ENCODE measurements at regions not wholly inside any gene's neighbourhood (a gene's known extent, or its start where the extent isn't known, plus 50 kb on each side); places are given as distances from the start of the nearest gene placed in this dataset.

- Mint-ChIP-seq H3K4me1 (ENCODE audit: low read depth in 2 of 2) (peaks cover 4 to 5% of the 10 kb centered on the region in 2 donors), H3K36me3 (ENCODE audit: insufficient read depth) (peaks cover 7% of the 10 kb centered on the region), H3K27ac (peak overlapping the region in 1 of 2 donors; percentile 14), H3K27me3 (no peaks in the 10 kb centered on the region), H3K9me3 (no peaks in the 10 kb centered on the region), H3K4me3 (no peak overlapping the region)
- no peak for ATAC-seq (replicated peaks)
- no peak for DNase-seq
Observed at GRCh38 chr10:31754803-31755624, 173.6 kb downstream of the ARHGAP12 start.

- Mint-ChIP-seq H3K4me3 (no peak overlapping the region), H3K4me1 (ENCODE audit: low read depth in 2 of 2) (no peaks in the 10 kb centered on the region), H3K27me3 (no peaks in the 10 kb centered on the region), H3K36me3 (ENCODE audit: insufficient read depth) (peaks cover 3% of the 10 kb centered on the region), H3K9me3 (no peaks in the 10 kb centered on the region), H3K27ac (no peak overlapping the region)
- ATAC-seq (replicated peaks) (no peak), DNase-seq (no peak)
Observed at GRCh38 chr10:31753681-31754080, 174.9 kb downstream of the ARHGAP12 start.

- no peak for DNase-seq
- no peak overlapping the region for H3K27ac Mint-ChIP-seq
- H3K4me1 Mint-ChIP-seq (ENCODE audit: low read depth in 2 of 2) = no peaks in the 10 kb centered on the region
- H3K36me3 Mint-ChIP-seq (ENCODE audit: insufficient read depth) = peaks cover 3% of the 10 kb centered on the region
- no peak overlapping the region for H3K4me3 Mint-ChIP-seq
- H3K9me3 Mint-ChIP-seq = no peaks in the 10 kb centered on the region
- H3K27me3 Mint-ChIP-seq = no peaks in the 10 kb centered on the region
- no peak for ATAC-seq (replicated peaks)
Observed at GRCh38 chr10:31752170-31752569, 176.5 kb downstream of the ARHGAP12 start.

GRCh38 chr10:31751738-31752080 is 176.9 kb downstream of the ARHGAP12 start:
- H3K9me3 Mint-ChIP-seq = no peaks in the 10 kb centered on the region
- no peak overlapping the region for H3K27ac Mint-ChIP-seq
- no peak for ATAC-seq (replicated peaks)
- H3K4me3 Mint-ChIP-seq = no peak overlapping the region
- H3K4me1 Mint-ChIP-seq (ENCODE audit: low read depth in 2 of 2) = no peaks in the 10 kb centered on the region
- H3K36me3 Mint-ChIP-seq (ENCODE audit: insufficient read depth) = peaks cover 3% of the 10 kb centered on the region
- H3K27me3 Mint-ChIP-seq = no peaks in the 10 kb centered on the region
- no peak for DNase-seq

GRCh38 chr10:31751051-31751737 is 177.4 kb downstream of the ARHGAP12 start:
- H3K4me3 Mint-ChIP-seq = no peak overlapping the region
- H3K36me3 Mint-ChIP-seq (ENCODE audit: insufficient read depth) = peaks cover 3% of the 10 kb centered on the region
- ATAC-seq (replicated peaks) = peak; percentile 39
- H3K27me3 Mint-ChIP-seq = no peaks in the 10 kb centered on the region
- H3K9me3 Mint-ChIP-seq = no peaks in the 10 kb centered on the region
- H3K4me1 Mint-ChIP-seq (ENCODE audit: low read depth in 2 of 2) = no peaks in the 10 kb centered on the region
- H3K27ac Mint-ChIP-seq = no peak overlapping the region
- DNase-seq = no peak

GRCh38 chr10:31749981-31750840 is 178.4 kb downstream of the ARHGAP12 start:
- Mint-ChIP-seq H3K27me3 (no peaks in the 10 kb centered on the region), H3K27ac (no peak overlapping the region), H3K4me3 (no peak overlapping the region), H3K4me1 (ENCODE audit: low read depth in 2 of 2) (peaks cover 5 to 6% of the 10 kb centered on the region in 2 donors), H3K36me3 (ENCODE audit: insufficient read depth) (peaks cover 3% of the 10 kb centered on the region), H3K9me3 (no peaks in the 10 kb centered on the region)
- DNase-seq = no peak
- no peak for ATAC-seq (replicated peaks)

- Mint-ChIP-seq H3K27me3 (no peaks in the 10 kb centered on the region), H3K36me3 (ENCODE audit: insufficient read depth) (peaks cover 3% of the 10 kb centered on the region), H3K9me3 (no peaks in the 10 kb centered on the region), H3K4me3 (no peak overlapping the region), H3K4me1 (ENCODE audit: low read depth in 2 of 2) (peaks cover 5 to 8% of the 10 kb centered on the region in 2 donors), H3K27ac (no peak overlapping the region)
- DNase-seq (no peak), ATAC-seq (replicated peaks) (no peak)
Observed at GRCh38 chr10:31749301-31749700, 179.3 kb downstream of the ARHGAP12 start.

GRCh38 chr10:31745612-31746376 is 182.8 kb downstream of the ARHGAP12 start:
- H3K4me1 Mint-ChIP-seq (ENCODE audit: low read depth in 2 of 2) = peaks cover 5 to 8% of the 10 kb centered on the region in 2 donors
- ATAC-seq (replicated peaks) = peak; percentile 87
- no peaks in the 10 kb centered on the region for H3K36me3 Mint-ChIP-seq (ENCODE audit: insufficient read depth)
- H3K27ac Mint-ChIP-seq = peak overlapping the region; percentile 64 to 78
- no peaks in the 10 kb centered on the region for H3K27me3 Mint-ChIP-seq
- no peaks in the 10 kb centered on the region for H3K9me3 Mint-ChIP-seq
- DNase-seq = no peak
- H3K4me3 Mint-ChIP-seq = no peak overlapping the region

GRCh38 chr10:31744025-31744424 is 184.6 kb downstream of the ARHGAP12 start:
- no peak overlapping the region for H3K27ac Mint-ChIP-seq
- no peaks in the 10 kb centered on the region for H3K36me3 Mint-ChIP-seq (ENCODE audit: insufficient read depth)
- no peak for ATAC-seq (replicated peaks)
- no peak for DNase-seq
- no peak overlapping the region for H3K4me3 Mint-ChIP-seq
- H3K4me1 Mint-ChIP-seq (ENCODE audit: low read depth in 2 of 2) = peaks cover 5 to 8% of the 10 kb centered on the region in 2 donors
- H3K27me3 Mint-ChIP-seq = peaks cover 0 to 5% of the 10 kb centered on the region in 2 donors
- no peaks in the 10 kb centered on the region for H3K9me3 Mint-ChIP-seq

- H3K4me1 Mint-ChIP-seq (ENCODE audit: low read depth in 2 of 2) = peaks cover 5 to 8% of the 10 kb centered on the region in 2 donors
- peaks cover 0 to 12% of the 10 kb centered on the region in 2 donors for H3K27me3 Mint-ChIP-seq
- DNase-seq (no peak), ATAC-seq (replicated peaks) (no peak)
- H3K27ac Mint-ChIP-seq = no peak overlapping the region
- no peaks in the 10 kb centered on the region for H3K36me3 Mint-ChIP-seq (ENCODE audit: insufficient read depth)
- no peak overlapping the region for H3K4me3 Mint-ChIP-seq
- no peaks in the 10 kb centered on the region for H3K9me3 Mint-ChIP-seq
Observed at GRCh38 chr10:31742255-31742654, 186.4 kb downstream of the ARHGAP12 start.

GRCh38 chr10:31741473-31741872 is 187.2 kb downstream of the ARHGAP12 start:
- Mint-ChIP-seq H3K27ac (no peak overlapping the region), H3K4me3 (no peak overlapping the region), H3K9me3 (no peaks in the 10 kb centered on the region), H3K4me1 (ENCODE audit: low read depth in 2 of 2) (peaks cover 5 to 8% of the 10 kb centered on the region in 2 donors), H3K36me3 (ENCODE audit: insufficient read depth) (no peaks in the 10 kb centered on the region), H3K27me3 (peaks cover 5 to 12% of the 10 kb centered on the region in 2 donors)
- ATAC-seq (replicated peaks) (no peak), DNase-seq (no peak)

GRCh38 chr10:31739711-31740110 is 188.9 kb downstream of the ARHGAP12 start:
- Mint-ChIP-seq H3K9me3 (no peaks in the 10 kb centered on the region), H3K27me3 (peaks cover 5 to 12% of the 10 kb centered on the region in 2 donors), H3K4me3 (no peak overlapping the region), H3K36me3 (ENCODE audit: insufficient read depth) (no peaks in the 10 kb centered on the region), H3K4me1 (ENCODE audit: low read depth in 2 of 2) (no peaks in the 10 kb centered on the region), H3K27ac (no peak overlapping the region)
- no peak for ATAC-seq (replicated peaks)
- DNase-seq = no peak

GRCh38 chr10:31739146-31739545 is 189.5 kb downstream of the ARHGAP12 start:
- Mint-ChIP-seq H3K36me3 (ENCODE audit: insufficient read depth) (no peaks in the 10 kb centered on the region), H3K4me1 (ENCODE audit: low read depth in 2 of 2) (no peaks in the 10 kb centered on the region), H3K27ac (no peak overlapping the region), H3K27me3 (peaks cover 5 to 12% of the 10 kb centered on the region in 2 donors), H3K9me3 (no peaks in the 10 kb centered on the region), H3K4me3 (no peak overlapping the region)
- ATAC-seq (replicated peaks) (no peak), DNase-seq (no peak)
